ENCODE measurements at regions not wholly inside any gene's neighbourhood (a gene's known extent, or its start where the extent isn't known, plus 50 kb on each side); places are given as distances from the start of the nearest gene placed in this dataset.
A peak's percentile ranks its signal among the peaks of the same experiment; 100 is the strongest.

DNA sequence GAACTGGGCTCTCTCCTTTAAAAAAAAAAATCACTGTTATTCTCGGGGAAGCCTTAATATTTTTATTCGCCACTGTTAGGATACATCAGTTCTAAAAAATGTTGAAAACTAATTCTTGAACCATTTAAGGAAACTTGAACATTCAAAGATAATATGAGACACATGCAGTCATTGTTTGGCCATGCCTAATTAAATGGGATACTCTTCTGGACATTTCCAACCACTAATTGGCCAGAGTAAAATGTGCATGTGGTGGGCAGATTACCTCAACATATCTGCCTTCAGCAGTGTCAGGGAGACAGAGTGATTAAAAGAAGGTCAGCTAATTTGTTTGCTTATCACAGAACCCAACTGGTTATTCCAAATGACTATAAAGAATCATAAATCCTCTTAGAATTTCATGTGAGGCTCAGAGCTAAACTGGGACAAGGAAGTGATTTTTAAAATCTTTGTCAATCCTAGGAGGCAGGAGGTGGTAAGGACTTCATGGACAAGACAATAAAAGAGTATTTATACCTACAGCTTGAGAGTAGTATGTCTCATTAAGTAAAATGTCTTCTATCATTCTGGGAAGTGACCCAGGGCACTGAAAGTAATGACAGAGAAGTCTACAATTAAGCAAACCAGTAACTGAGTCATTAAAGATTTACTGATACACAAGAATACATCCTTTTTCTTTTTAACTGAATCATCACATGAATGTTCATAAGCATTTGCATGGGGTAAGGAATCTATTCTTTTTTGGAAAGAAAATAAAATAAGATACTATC lies 242.9 kb upstream of the TRPM3 start:
- H3K27ac ChIP-seq, result no peak overlapping the region
- TF ChIP-seq ZFX (IDR thresholded peaks at IDR 0.05), result no peak
- TF ChIP-seq, protein P1, sequence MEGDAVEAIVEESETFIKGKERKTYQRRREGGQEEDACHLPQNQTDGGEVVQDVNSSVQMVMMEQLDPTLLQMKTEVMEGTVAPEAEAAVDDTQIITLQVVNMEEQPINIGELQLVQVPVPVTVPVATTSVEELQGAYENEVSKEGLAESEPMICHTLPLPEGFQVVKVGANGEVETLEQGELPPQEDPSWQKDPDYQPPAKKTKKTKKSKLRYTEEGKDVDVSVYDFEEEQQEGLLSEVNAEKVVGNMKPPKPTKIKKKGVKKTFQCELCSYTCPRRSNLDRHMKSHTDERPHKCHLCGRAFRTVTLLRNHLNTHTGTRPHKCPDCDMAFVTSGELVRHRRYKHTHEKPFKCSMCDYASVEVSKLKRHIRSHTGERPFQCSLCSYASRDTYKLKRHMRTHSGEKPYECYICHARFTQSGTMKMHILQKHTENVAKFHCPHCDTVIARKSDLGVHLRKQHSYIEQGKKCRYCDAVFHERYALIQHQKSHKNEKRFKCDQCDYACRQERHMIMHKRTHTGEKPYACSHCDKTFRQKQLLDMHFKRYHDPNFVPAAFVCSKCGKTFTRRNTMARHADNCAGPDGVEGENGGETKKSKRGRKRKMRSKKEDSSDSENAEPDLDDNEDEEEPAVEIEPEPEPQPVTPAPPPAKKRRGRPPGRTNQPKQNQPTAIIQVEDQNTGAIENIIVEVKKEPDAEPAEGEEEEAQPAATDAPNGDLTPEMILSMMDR (conservative IDR thresholded peaks at IDR 0.05), result no peak

DNA sequence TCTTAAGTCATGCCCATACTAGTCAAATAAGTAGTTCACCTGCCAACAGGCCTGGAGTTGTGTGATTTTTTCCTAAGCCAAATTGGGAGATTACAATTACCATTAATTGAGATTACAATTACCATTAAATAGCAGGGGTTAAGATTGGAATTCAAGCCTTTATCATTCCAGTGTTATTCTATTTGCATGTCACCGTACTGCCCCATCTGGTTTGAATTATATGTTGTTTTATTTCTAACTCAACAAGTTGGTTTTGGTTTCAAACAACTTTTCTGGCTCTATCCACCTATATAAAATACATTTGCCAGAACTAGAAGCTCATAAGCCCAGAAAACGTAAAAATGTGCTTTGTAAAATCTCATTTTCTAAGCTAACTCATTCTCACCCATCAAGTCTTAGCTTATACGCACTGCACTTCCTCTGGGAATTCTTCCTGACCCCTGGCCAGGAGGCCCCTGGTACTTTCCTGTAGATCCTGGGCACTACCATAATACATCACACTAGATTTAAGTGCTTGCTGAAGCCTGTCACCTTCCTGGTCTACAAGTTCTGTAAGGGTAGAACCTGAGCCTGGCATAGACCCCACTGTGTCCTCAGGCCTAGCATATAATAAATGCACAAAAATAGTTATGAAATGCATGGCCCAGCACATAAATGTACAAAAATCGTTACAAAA lies 242.0 kb upstream of the TRPM3 start:
- no peak overlapping the region for H3K27ac ChIP-seq
- TF ChIP-seq, protein P1 (conservative IDR thresholded peaks at IDR 0.05), result no peak
- no peak for TF ChIP-seq ZFX (IDR thresholded peaks at IDR 0.05)

DNA sequence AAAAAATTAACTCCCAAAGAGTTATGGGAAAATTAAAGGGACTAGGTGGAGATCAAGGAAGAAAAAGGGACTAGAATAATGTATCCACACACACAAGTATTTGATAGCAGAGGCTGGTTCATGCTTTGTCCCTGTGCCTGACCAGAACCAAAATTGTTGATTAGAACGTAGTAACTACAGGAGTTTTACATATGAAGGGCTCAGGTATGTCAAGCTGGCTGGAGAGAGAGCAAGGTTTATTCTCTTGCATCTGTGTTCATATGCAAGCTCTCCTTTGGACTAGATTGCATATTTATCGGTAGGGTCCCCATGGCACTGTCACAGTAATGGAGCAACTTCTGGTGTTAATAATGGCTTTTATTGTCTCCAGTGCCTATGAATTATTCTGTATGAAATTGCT lies 239.9 kb upstream of the TRPM3 start:
- TF ChIP-seq, protein P1 (conservative IDR thresholded peaks at IDR 0.05), result no peak
- TF ChIP-seq ZFX (IDR thresholded peaks at IDR 0.05), result no peak
- H3K27ac ChIP-seq, result no peak overlapping the region

DNA sequence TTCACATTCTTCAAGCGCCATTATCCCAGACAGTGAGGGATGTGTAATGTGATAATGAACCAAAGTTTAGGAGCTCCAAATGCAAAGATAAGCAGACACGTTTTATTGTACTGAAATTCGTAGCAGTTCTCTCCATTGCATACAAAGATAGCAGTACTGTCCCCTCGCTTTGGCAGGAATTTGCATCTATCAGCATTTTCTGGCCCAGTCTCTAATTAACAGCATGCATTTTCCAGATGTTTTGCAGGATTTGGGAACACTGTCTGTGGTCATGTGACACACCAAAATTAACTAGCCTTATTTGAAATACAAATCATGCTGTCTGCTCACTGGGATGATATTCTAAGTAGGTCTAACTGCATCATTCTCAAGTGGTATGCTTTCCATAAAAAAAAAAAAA lies 235.9 kb upstream of the TRPM3 start:
- TF ChIP-seq, protein P1 (conservative IDR thresholded peaks at IDR 0.05), result no peak
- no peak for TF ChIP-seq ZFX (IDR thresholded peaks at IDR 0.05)
- H3K27ac ChIP-seq, result no peak overlapping the region

DNA sequence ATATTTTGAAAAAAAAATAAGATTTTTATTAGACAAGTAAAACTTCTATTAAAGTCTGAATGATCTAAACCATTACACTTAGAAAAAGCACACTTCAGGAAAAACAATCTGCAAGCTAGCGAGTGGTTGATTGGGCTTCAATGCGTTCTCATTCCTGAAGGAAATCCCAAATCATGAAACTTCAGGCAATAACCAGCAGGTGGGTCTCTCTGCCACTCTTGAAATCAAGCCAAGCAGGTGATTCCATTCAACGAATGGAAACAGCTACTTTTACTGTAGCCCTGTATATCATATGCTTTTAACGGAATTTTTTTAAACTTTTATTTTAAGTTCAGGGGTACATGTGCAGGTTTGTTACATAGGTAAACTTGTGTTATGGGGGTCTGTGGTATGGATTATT lies 234.5 kb upstream of the TRPM3 start:
- no peak overlapping the region for H3K27ac ChIP-seq
- TF ChIP-seq, protein P1 (conservative IDR thresholded peaks at IDR 0.05), result peak; percentile 9
- no peak for TF ChIP-seq ZFX (IDR thresholded peaks at IDR 0.05)

DNA sequence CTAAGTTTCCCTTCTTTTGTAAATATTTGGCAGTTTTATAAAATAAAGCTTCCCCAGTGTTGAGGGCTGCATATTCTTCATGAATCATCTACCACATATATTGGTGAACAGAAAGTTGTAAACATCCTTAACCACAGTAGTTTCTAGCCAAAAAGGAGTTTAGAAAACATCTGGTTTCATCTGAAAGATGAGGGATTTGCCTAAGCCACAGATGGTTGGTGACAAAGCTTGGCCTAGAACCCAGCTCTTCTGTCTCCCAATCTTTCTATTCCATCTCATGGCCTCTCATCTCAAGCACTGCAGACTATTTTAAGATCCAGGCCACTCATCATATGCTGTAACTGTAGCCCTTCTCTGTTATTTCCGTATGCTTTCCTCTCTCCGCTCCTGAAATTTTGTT lies 232.3 kb upstream of the TRPM3 start:
- TF ChIP-seq, protein P1 (conservative IDR thresholded peaks at IDR 0.05), result no peak
- TF ChIP-seq ZFX (IDR thresholded peaks at IDR 0.05), result no peak
- H3K27ac ChIP-seq, result no peak overlapping the region

DNA sequence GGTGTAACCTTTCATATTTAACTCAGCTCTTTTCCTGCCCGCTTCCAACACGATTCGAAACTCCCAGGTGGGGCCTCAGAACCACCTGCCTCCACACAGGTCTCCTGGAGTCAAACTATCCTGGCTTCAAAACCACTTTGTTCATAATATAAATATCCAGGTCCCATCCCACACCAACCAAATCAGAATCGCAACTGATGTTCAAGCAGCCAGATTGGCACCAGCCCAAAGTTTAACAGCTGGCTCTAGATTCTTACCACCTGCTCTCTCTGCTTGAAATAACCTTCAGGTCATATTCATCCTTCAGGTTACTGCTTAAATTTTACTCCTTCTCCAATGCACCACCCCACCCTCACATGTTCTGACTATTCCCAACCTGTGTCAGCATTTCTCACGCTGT lies 231.4 kb upstream of the TRPM3 start:
- TF ChIP-seq, protein P1 (conservative IDR thresholded peaks at IDR 0.05), result no peak
- no peak for TF ChIP-seq ZFX (IDR thresholded peaks at IDR 0.05)
- no peak overlapping the region for H3K27ac ChIP-seq
